ENCODE measurements at regions not wholly inside any gene's neighbourhood (a gene's known extent, or its start where the extent isn't known, plus 50 kb on each side); places are given as distances from the start of the nearest gene placed in this dataset.

DNA sequence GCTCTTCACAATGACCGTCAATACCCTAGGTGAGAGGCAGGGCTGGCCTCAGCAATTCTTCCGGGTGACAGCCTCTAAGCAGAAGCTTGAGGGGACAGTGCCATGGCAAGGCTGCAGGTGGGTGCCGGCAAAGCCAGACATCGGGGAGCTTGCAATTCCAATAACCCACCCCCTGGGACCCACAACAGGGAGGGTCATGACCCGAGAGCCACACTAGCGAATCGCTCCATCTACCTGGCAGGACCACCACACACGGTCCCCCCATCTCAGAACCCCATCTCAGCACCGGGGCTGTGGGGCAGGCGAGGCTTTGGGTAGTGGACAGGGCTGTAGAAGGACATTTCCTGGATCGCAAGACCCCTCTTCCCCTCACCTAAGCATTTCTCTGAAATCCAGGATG lies 177.2 kb downstream of the ACKR3 start:
- no peak for DNase-seq (ENCODE audit: extremely low read depth, low read depth)
- H3K4me3 ChIP-seq (replicated peaks; ENCODE audit: low read depth, low read length) = no peak overlapping the region
- TF ChIP-seq, protein P1, sequence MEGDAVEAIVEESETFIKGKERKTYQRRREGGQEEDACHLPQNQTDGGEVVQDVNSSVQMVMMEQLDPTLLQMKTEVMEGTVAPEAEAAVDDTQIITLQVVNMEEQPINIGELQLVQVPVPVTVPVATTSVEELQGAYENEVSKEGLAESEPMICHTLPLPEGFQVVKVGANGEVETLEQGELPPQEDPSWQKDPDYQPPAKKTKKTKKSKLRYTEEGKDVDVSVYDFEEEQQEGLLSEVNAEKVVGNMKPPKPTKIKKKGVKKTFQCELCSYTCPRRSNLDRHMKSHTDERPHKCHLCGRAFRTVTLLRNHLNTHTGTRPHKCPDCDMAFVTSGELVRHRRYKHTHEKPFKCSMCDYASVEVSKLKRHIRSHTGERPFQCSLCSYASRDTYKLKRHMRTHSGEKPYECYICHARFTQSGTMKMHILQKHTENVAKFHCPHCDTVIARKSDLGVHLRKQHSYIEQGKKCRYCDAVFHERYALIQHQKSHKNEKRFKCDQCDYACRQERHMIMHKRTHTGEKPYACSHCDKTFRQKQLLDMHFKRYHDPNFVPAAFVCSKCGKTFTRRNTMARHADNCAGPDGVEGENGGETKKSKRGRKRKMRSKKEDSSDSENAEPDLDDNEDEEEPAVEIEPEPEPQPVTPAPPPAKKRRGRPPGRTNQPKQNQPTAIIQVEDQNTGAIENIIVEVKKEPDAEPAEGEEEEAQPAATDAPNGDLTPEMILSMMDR (IDR thresholded peaks at IDR 0.05; ENCODE audit: low read depth, low read length, missing control alignments) = no peak

DNA sequence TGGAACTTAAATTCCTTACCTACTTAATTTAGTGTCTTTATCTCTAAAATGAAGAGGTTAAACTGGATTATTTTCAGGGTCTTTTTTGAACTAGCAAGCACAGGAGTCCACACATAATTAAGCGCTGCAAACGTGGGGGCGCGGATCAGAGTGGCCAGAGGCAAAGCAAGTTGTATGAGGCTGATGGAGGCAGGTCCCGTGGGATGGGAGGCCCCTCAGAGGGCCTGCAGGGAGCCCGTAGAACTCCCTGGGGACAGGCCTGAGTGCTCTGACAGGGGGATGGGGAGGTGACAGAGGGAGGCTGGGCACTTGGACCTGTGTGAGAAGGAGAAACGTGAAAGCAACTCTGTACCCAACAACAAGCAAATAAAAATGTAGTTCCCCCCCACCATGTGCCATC lies 177.8 kb downstream of the ACKR3 start:
- no peak overlapping the region for H3K4me3 ChIP-seq (replicated peaks; ENCODE audit: low read depth, low read length)
- TF ChIP-seq, protein P1 (IDR thresholded peaks at IDR 0.05; ENCODE audit: low read depth, low read length, missing control alignments) = no peak
- no peak for DNase-seq (ENCODE audit: extremely low read depth, low read depth)

DNA sequence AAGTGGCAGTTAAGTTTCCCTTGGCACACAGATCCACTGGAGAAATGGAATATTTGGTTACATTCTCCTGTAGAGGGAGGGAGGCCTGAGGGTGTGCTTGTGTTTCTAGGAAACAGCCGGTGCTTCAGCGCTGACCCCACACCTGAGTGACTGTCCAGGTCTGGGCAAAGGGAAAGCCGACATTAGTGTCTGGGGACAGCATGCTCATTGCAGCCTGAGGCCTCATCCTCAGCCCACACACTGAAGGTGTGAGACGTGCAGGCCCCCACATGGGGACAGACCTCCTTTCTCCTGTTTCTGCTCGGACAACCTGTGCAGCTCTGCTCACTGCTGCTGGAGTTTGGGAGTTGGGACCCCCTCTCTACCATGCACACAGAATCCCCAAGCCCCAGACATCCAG lies 178.3 kb downstream of the ACKR3 start:
- TF ChIP-seq, protein P1 (IDR thresholded peaks at IDR 0.05; ENCODE audit: low read depth, low read length, missing control alignments) = no peak
- no peak overlapping the region for H3K4me3 ChIP-seq (replicated peaks; ENCODE audit: low read depth, low read length)
- no peak for DNase-seq (ENCODE audit: extremely low read depth, low read depth)

DNA sequence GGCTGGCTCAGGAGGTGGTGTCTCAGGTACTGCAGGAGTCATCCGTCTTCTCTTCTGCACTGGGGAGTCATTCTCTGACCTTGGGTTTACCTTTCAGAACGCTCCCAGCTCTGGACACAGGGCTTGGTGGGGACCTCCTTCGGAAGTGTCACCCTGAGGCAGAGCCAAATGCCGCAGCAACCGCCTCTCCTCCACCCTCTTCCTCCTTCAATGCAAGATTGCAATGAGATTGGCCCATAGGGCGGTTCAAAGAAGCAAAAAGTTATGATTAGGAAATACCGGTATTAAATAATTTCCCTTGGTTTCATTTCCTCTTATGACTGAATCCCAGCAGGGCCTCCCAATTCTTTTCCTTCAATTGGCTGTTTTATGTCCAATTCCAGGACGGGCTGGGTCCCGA lies 178.8 kb downstream of the ACKR3 start:
- DNase-seq (ENCODE audit: extremely low read depth, low read depth) = no peak
- no peak overlapping the region for H3K4me3 ChIP-seq (replicated peaks; ENCODE audit: low read depth, low read length)
- TF ChIP-seq, protein P1 (IDR thresholded peaks at IDR 0.05; ENCODE audit: low read depth, low read length, missing control alignments) = no peak

DNA sequence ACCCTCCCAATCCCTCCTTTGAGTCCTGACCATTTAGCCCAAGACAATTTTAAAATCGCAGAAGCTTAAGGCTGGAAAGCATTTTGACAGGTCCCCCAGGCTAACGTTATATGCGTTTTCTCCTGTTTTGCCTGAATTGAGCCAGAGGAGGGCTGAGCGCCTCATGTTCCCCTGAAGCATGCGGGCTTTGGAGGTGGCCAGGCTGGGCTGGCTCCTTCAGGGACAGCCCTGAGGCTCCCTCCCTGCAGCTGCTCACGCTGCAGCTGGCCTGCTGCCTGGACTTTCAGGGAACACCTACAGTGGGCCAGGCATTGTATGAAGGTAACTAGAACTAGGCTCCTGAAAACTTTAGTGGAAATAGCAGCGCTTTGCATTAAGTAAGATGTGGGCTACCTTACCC lies 179.2 kb downstream of the ACKR3 start:
- TF ChIP-seq, protein P1 (IDR thresholded peaks at IDR 0.05; ENCODE audit: low read depth, low read length, missing control alignments) = no peak
- no peak overlapping the region for H3K4me3 ChIP-seq (replicated peaks; ENCODE audit: low read depth, low read length)
- no peak for DNase-seq (ENCODE audit: extremely low read depth, low read depth)

DNA sequence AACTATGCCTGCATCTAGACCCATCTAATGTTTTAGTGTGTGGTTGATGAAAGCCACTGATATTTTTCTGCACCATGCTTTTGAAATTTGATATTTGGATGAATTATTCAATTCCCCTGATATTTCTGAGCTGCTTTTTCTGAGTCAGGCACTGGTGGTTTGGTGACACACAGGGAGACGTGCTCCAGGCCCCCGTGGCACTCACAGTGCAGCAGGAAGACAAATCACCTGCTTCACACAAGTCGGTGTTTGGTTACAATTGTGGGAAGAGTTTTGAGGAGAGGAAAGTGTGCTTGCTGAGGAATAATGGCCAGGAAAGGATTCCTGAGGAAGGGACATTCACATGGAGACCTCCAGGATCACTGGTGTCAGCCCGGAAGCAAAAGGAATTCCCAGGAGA lies 179.7 kb downstream of the ACKR3 start:
- no peak overlapping the region for H3K4me3 ChIP-seq (replicated peaks; ENCODE audit: low read depth, low read length)
- DNase-seq (ENCODE audit: extremely low read depth, low read depth) = no peak
- TF ChIP-seq, protein P1 (IDR thresholded peaks at IDR 0.05; ENCODE audit: low read depth, low read length, missing control alignments) = no peak

DNA sequence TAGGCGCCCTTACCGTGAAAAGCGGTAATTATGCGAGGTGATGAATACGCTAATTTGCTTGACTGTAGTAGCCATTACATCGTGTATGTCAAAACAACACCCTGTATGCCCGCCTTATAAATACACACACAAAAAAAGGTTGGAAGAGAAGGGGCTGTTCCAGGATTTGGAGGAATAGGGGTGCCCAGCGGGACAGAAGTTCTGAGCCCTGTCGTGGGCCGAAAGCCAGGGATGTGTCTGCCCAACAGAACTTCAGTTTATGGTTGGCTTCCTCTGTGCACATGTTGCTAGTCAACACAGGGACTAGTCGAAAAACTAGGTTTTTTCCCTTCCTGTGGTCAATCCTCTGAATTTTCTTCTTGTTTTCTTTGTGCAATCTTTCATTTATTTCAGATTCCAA lies 182.5 kb downstream of the ACKR3 start:
- H3K4me3 ChIP-seq (replicated peaks; ENCODE audit: low read depth, low read length) = no peak overlapping the region
- TF ChIP-seq, protein P1 (IDR thresholded peaks at IDR 0.05; ENCODE audit: low read depth, low read length, missing control alignments) = no peak
- DNase-seq (ENCODE audit: extremely low read depth, low read depth) = no peak
